ENCODE measurements at regions not wholly inside any gene's neighbourhood (a gene's known extent, or its start where the extent isn't known, plus 50 kb on each side); places are given as distances from the start of the nearest gene placed in this dataset.

DNA sequence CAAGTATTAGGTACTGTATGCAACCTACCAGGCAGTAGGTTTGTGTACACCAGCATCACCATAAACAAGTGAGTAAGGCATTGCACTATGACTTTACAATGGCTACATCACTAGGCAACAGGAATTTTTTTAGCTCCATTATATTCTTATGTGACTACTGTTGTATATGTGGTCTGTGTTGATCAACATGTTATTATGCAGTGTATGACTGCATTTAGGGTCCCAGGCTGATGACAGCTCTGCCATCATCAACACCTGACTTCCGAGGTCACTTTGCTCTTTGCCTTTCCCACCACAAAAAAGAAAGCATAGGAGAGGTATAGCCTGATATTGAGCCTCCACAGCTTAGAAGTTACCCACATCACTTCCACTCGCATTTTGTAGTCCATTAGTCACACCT, 217.5 kb upstream of the PELI2 start:
- TF ChIP-seq, protein P1, sequence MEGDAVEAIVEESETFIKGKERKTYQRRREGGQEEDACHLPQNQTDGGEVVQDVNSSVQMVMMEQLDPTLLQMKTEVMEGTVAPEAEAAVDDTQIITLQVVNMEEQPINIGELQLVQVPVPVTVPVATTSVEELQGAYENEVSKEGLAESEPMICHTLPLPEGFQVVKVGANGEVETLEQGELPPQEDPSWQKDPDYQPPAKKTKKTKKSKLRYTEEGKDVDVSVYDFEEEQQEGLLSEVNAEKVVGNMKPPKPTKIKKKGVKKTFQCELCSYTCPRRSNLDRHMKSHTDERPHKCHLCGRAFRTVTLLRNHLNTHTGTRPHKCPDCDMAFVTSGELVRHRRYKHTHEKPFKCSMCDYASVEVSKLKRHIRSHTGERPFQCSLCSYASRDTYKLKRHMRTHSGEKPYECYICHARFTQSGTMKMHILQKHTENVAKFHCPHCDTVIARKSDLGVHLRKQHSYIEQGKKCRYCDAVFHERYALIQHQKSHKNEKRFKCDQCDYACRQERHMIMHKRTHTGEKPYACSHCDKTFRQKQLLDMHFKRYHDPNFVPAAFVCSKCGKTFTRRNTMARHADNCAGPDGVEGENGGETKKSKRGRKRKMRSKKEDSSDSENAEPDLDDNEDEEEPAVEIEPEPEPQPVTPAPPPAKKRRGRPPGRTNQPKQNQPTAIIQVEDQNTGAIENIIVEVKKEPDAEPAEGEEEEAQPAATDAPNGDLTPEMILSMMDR (conservative IDR thresholded peaks at IDR 0.05), result no peak
- TF ChIP-seq ZFX (IDR thresholded peaks at IDR 0.05), result no peak
